Neural progenitor cell (in vitro differentiated cells): ENCODE measurements at regions not wholly inside any gene's neighbourhood (a gene's known extent, or its start where the extent isn't known, plus 50 kb on each side); places are given as distances from the start of the nearest gene placed in this dataset.

Experiments
- EZH2 ChIP-seq: fragments of 200-600 bp; sonication (generic); IDR thresholded peaks from 2 replicates; pipeline ENCODE4 v1.6.1; 2017; ENCODE audit warnings: antibody characterized with exemption, mild to moderate bottlenecking, moderate library complexity
- TF ChIP-seq, protein P1 (sequence below): fragments of 200-600 bp; sonication (generic); IDR thresholded peaks from 2 replicates; pipeline ENCODE4 v1.5.1; 2017; ENCODE audit warnings: antibody characterized with exemption, mild to moderate bottlenecking

DNA sequence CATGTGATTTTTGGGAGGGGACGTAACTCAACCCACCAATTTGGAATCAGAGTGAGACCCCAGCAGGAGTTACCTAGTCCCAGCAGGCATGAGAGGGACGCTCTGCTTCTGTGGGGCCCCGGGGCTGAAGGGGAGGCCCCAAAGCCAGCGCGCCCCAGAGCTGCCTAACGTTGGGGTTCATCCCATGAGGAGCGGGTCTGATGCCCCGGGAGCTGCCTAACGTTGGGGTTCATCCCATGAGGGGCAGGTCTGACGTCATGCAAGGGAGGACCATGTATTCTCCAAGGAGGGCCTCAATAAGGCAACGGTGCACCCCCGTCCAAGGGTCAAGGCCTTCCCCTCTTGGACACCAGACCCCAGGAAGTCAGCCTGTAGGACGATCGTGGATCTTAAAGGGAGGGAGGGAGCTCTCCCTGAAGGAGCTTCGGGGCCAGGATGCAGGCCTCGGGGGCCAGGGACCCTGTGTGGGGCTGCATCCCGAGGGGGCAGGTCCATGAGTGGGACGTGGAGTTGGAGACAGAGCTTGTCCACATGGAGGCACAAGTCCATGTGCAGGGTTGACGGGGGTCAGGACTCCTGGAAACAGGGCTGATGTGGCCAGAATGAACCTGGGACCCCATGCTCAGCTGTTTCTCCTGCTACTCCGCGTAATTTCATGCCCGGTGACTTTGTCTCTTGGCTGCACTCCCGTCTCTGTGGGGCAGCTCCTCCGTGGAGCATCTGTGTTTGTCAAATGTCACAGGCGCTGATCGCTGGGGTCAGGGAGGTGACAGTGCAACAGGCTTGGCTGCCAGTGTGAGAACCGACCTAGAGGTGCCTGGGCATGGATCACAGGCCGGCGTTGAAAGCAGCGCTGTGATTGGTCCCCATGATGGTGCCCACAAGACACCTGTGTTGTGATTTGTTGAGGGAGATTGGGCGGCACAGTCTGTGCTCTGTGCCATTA, 1029.1 kb downstream of the BRD1 start:
- TF ChIP-seq, protein P1, sequence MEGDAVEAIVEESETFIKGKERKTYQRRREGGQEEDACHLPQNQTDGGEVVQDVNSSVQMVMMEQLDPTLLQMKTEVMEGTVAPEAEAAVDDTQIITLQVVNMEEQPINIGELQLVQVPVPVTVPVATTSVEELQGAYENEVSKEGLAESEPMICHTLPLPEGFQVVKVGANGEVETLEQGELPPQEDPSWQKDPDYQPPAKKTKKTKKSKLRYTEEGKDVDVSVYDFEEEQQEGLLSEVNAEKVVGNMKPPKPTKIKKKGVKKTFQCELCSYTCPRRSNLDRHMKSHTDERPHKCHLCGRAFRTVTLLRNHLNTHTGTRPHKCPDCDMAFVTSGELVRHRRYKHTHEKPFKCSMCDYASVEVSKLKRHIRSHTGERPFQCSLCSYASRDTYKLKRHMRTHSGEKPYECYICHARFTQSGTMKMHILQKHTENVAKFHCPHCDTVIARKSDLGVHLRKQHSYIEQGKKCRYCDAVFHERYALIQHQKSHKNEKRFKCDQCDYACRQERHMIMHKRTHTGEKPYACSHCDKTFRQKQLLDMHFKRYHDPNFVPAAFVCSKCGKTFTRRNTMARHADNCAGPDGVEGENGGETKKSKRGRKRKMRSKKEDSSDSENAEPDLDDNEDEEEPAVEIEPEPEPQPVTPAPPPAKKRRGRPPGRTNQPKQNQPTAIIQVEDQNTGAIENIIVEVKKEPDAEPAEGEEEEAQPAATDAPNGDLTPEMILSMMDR, result no peak
- no peak for TF ChIP-seq EZH2
